Ascending aorta (tissue), 2 donors: ENCODE measurements at regions not wholly inside any gene's neighbourhood (a gene's known extent, or its start where the extent isn't known, plus 50 kb on each side); places are given as distances from the start of the nearest gene placed in this dataset.

Experiments used
- DNase-seq, 2 donors: peaks; one replicate each; pipeline ENCODE4 v3.0.0-alpha.2; 2019; ENCODE audit warnings: low spot score in 2 of 2
- H3K27ac ChIP-seq, 2 donors: fragments of 200-600 bp; sonication (generic); one replicate each; pipeline ENCODE4 v1.5.1; 2016 to 2017; ENCODE audit warnings: mild to moderate bottlenecking in 1 of 2
- H3K27me3 ChIP-seq: fragments of 200-600 bp; sonication (generic); one replicate; pipeline ENCODE4 v1.5.1; 2017
- H3K36me3 ChIP-seq, 2 donors: fragments of 200-600 bp; sonication (generic); one replicate each; pipeline ENCODE4 v1.5.1; 2016
- H3K4me1 ChIP-seq, 2 donors: fragments of 200-600 bp; sonication (generic); one replicate each; pipeline ENCODE4 v1.5.1; 2016 to 2017; ENCODE audit warnings: mild to moderate bottlenecking in 1 of 2
- H3K4me3 ChIP-seq, 2 donors: fragments of 200-600 bp; sonication (generic); one replicate each; pipeline ENCODE4 v1.5.1; 2016 to 2017; ENCODE audit warnings: mild to moderate bottlenecking in 1 of 2
- H3K9me3 ChIP-seq, 2 donors: fragments of 200-600 bp; sonication (generic); one replicate each; pipeline ENCODE4 v1.5.1; 2016
- intact Hi-C: fragments of 100-400 bp; cut with DNase I; formaldehyde crosslinking; loops from one replicate; pipeline ENCODE4 v1.15.1; 2023
- TF ChIP-seq, protein P1 (sequence below), 3 experiments: fragments of 200-600 bp in 2 of 3; fragments of 450-650 bp in 1 of 3; sonication (generic) in 2 of 3; IDR thresholded peaks; one replicate each; pipeline ENCODE4 v1.5.1; 2016 to 2019; ENCODE audit warnings: antibody characterized with exemption in 3 of 3, mild to moderate bottlenecking in 1 of 3, moderate library complexity in 1 of 3

DNA sequence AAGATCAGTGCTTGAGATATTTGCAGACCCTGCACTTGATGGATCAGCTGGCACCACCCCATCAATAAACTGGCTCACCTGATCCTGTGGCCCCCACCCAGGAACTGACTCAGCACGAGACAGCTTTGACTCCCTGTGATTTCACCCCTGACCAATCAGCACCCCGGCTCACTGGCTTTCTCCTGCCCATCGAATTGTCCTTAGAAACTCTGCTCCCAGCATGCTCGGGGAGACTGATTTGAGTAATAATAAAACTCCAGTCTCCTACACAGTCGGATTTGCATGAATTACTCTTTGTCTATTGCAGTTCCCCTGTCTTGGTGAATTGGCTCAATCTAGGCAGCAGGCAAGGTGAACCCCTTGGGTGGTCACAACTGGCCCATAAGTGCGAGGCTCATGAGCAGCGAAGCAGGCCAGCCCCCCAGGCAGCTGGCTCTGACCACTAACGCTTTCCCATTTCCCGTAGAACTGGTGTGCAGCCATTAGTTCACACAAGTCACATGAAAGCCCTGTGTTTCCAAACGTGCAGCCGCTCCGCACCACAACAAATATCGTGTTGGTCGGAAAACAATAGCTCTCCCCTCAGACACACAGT lies 79.6 kb downstream of the RSPH3 start:
- TF ChIP-seq, protein P1, sequence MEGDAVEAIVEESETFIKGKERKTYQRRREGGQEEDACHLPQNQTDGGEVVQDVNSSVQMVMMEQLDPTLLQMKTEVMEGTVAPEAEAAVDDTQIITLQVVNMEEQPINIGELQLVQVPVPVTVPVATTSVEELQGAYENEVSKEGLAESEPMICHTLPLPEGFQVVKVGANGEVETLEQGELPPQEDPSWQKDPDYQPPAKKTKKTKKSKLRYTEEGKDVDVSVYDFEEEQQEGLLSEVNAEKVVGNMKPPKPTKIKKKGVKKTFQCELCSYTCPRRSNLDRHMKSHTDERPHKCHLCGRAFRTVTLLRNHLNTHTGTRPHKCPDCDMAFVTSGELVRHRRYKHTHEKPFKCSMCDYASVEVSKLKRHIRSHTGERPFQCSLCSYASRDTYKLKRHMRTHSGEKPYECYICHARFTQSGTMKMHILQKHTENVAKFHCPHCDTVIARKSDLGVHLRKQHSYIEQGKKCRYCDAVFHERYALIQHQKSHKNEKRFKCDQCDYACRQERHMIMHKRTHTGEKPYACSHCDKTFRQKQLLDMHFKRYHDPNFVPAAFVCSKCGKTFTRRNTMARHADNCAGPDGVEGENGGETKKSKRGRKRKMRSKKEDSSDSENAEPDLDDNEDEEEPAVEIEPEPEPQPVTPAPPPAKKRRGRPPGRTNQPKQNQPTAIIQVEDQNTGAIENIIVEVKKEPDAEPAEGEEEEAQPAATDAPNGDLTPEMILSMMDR (IDR thresholded peaks at IDR 0.05): no peak
- no peaks in the 10 kb centered on the region for H3K9me3 ChIP-seq
- H3K27ac ChIP-seq: no peak overlapping the region
- intact Hi-C loops: no loop called here
- H3K4me3 ChIP-seq: no peak overlapping the region
- no peaks in the 10 kb centered on the region for H3K4me1 ChIP-seq
- no peaks in the 10 kb centered on the region for H3K36me3 ChIP-seq
- DNase-seq: no peak
- H3K27me3 ChIP-seq: no peaks in the 10 kb centered on the region

DNA sequence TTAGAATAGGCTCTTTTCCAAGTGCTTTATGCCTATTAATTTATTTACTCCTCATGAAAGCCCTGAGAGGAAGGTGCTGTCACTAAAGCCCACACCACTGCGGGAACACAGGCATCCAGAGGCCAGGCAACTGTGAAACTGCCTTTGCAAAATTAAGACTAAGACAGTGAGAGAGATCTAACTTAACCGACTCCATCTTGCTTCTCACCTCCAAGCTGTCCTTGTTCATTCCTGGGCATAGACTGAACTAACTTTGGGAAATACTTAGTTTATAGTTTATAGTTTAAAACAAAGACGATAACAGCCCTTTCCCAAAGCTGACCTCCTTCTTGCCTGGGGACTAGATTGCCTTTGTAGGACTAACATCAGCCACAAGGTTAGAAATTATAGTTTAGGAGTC lies 80.1 kb downstream of the RSPH3 start:
- Histone ChIP-seq H3K36me3 (no peaks in the 10 kb centered on the region), H3K4me3 (no peak overlapping the region), H3K27ac (no peak overlapping the region), H3K4me1 (no peaks in the 10 kb centered on the region), H3K27me3 (no peaks in the 10 kb centered on the region), H3K9me3 (no peaks in the 10 kb centered on the region)
- no peak for DNase-seq
- intact Hi-C loops: no loop called here
- TF ChIP-seq, protein P1 (IDR thresholded peaks at IDR 0.05): no peak

DNA sequence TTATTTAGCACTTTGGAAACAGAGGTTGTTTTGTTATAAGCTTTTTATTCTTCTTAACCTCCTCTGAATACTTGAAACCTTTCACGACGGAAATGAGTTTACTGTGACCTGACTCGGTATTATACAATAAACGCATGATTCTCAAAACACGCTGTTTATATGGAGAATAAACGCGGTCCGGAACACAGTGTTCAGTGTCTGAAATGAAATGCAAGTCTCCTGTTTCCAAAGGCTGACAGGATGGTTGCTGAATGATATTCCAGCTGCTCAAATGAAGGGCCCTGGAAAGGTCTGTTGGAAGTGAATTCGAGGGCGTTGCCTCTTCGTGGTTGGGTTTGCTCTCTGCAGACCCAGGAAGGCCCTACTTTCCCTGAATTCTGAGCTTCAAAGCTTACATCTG lies 83.4 kb downstream of the RSPH3 start:
- Histone ChIP-seq H3K4me1 (no peaks in the 10 kb centered on the region), H3K36me3 (no peaks in the 10 kb centered on the region), H3K4me3 (no peak overlapping the region), H3K9me3 (no peaks in the 10 kb centered on the region), H3K27ac (no peak overlapping the region), H3K27me3 (no peaks in the 10 kb centered on the region)
- intact Hi-C loops: no loop called here
- DNase-seq: no peak
- TF ChIP-seq, protein P1 (IDR thresholded peaks at IDR 0.05): no peak

DNA sequence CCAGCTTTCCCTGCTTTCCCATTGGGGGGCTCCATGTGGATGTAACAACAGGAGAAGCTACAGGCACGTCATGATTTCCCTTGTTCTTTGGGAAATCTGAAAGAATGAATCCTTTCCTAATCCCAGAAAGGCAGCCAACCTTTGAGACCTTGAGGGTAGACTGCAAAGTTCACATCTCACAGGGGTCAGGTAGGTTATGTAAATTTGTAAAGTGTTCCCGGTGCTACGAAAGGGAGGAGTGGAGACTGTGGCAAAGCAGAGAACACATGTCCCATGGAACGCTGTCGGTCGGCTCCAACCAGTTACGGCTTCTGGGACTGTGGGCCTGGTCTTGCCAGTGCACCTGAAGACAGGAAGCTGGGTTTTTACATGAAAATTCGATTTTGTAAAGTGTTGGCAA lies 85.1 kb downstream of the RSPH3 start:
- Histone ChIP-seq H3K4me3 (no peak overlapping the region), H3K4me1 (no peaks in the 10 kb centered on the region), H3K36me3 (no peaks in the 10 kb centered on the region), H3K27me3 (no peaks in the 10 kb centered on the region), H3K9me3 (no peaks in the 10 kb centered on the region), H3K27ac (no peak overlapping the region)
- peak in 1 of 2 donors; percentile 13 for DNase-seq
- TF ChIP-seq, protein P1 (IDR thresholded peaks at IDR 0.05): no peak
- intact Hi-C loops: no loop called here

DNA sequence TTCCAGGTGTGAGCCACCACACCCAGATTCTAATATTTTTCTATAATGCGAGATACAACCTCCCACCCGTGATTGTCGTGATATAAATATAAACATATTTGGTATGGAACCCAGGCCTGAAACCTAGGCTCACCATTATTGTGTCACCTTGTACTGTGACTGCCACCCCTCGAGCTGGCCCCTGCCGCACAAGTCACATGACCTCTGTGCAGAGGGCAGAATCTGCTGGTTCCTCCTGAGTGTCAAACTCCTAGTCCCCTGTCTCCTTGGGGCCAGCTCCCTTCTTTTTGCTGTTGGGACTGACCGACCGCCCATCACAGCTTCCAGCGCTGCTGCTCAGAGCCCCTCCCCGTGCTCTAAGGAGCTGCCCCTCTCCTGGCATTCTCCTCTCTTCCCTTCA lies 86.4 kb downstream of the RSPH3 start:
- intact Hi-C loops: no loop called here
- no peaks in the 10 kb centered on the region for H3K4me1 ChIP-seq
- TF ChIP-seq, protein P1 (IDR thresholded peaks at IDR 0.05): no peak

DNA sequence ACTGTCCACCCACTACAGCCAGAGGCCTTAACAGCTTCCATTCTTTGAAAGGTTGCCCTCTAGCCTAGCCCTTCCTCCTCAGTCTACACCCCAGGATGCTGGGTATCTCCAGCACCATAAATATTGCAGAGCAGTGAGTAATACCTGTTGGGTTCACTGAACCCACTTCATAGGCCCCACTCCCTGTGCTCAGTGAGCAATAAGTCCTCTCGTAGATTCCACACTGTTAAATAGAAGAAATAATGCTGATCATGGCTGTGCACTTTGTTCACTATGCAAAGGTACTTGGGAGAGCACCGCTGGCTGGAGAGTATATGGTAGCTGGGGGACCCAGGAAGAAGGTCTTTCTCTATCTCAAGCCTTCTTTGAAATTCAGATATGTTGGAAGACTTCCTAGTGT lies 87.3 kb downstream of the RSPH3 start:
- Histone ChIP-seq H3K27me3 (no peaks in the 10 kb centered on the region), H3K9me3 (no peaks in the 10 kb centered on the region), H3K4me3 (no peak overlapping the region), H3K27ac (no peak overlapping the region), H3K36me3 (no peaks in the 10 kb centered on the region), H3K4me1 (no peaks in the 10 kb centered on the region)
- DNase-seq: no peak
- TF ChIP-seq, protein P1 (IDR thresholded peaks at IDR 0.05): no peak
- intact Hi-C loops: no loop called here

More for the DNA sequence above, 86.4 kb downstream of the RSPH3 start:
- DNase-seq: no peak
- no peaks in the 10 kb centered on the region for H3K27me3 ChIP-seq
- no peak overlapping the region for H3K4me3 ChIP-seq
- no peaks in the 10 kb centered on the region for H3K36me3 ChIP-seq
- no peak overlapping the region for H3K27ac ChIP-seq
- H3K9me3 ChIP-seq: no peaks in the 10 kb centered on the region
